Inflammatory macrophage treated with lipopolysaccharide for 1 hour (primary cell): ENCODE measurements at regions not wholly inside any gene's neighbourhood (a gene's known extent, or its start where the extent isn't known, plus 50 kb on each side); places are given as distances from the start of the nearest gene placed in this dataset.

Experiments
- DNase-seq, 2 donors: peaks; one replicate each; pipeline ENCODE4 v3.0.0-alpha.2; 2020 to 2022

DNA sequence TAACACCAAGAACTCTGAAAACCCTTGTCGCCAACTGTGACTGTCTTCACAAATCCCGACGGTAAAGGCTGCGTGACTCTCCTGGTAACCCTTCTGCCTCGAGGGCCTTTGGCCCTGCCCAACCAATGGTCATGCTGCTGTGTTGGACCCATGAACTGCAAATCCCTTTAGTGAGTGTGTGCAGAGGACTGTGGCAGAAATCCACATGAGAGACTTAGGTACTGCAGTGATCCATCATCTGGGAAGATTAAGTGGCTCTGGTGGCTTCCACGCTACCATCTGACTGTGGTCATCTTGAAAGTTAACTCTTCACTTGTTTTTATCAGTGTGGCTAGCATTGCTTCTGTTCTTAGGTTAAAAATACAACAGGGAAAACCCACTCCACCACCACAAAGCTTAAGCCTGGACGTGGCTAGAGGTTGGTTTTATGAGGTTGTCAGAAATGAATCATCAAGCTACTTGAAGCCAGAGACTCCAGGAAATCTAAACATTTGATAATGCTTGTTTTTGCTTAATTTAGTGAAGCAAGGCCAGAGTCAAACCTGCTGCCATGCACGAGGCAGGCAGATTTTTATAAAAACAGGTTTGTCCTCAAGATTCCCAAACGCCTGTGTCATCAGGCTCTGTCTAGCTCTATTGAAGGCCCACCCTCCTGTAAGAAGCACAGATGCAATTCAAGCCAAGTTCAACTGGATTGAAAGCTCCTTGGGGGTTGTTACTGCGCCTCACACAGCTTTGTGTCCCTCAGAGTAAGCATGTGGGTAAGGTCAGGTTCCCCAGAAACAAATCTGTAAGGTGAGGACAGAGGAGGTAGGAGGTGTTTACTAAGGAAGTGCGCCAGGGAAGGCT is 52.7 kb upstream of the ERCC6L2 start:
- DNase-seq, result no peak

- DNase-seq, result no peak
Observed at GRCh38 chr9:95822015-95822414, 53.5 kb upstream of the ERCC6L2 start.

DNA sequence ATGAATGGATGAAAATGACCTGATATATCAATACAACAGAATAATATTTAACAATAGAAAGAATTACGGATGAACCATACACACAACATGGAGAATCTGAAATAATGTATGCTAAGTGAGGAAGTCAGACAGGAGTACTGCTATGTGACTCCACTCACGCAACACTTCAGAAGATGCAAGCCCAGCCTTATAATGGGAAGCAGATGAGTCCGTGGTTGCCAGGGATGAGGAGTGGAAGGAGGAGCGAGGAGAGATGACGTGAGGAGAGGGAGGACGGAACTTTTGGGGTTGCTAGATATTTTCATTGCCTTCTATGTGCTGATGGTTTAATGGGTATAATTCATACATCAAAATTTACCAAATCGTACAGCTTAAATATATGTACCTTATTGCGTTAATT is 55.4 kb upstream of the ERCC6L2 start:
- DNase-seq, result no peak

GRCh38 chr9:95819636-95820035 is 55.9 kb upstream of the ERCC6L2 start:
- DNase-seq, result no peak

DNA sequence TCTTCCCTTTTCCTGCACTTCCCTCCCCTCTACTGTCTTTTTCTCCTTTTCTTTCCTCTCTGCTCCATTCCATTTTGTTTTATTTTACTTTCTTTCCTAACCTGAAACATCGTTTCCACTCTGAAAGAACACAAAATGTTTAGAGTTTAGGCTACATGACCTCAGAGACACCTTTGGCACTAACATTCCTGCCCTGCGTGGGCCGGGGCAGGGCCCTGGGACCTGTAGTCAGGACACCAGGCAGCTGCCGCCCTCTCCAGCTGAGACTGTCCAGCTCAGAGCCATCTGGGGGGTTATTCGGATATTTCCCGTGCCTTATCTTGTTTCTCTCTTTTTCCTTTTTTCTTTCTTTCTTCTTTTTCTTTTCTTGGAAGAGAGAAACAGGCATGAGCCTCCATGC is 58.3 kb upstream of the ERCC6L2 start:
- no peak for DNase-seq

DNA sequence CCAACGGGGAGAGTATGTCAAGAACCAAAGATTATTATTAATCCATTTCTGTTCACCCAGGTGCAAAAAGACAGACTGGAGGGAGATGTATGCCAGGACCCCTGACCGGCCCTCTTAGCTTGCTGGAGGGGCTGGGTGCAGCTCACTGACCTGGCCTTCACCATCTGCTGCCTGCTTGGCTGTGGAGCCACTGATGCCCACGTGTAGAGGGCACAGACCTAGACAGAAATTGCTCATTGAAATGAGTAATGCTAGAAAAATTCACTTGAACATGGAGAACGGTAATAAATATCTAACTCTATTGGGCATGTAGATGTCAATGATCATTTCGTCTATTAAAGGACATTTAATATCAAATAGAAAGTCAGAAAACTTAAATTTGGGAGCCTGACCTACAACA is 58.8 kb upstream of the ERCC6L2 start:
- DNase-seq, result no peak

GRCh38 chr9:95815961-95816360 is 59.5 kb upstream of the ERCC6L2 start:
- DNase-seq, result no peak

- DNase-seq, result no peak
Observed at GRCh38 chr9:95815133-95815532, 60.4 kb upstream of the ERCC6L2 start.

- no peak for DNase-seq
Observed at GRCh38 chr9:95813923-95814322, 61.6 kb upstream of the ERCC6L2 start.

GRCh38 chr9:95810814-95811213 is 64.7 kb upstream of the ERCC6L2 start:
- no peak for DNase-seq

GRCh38 chr9:95810133-95810532 is 65.4 kb upstream of the ERCC6L2 start:
- DNase-seq, result no peak

GRCh38 chr9:95809686-95810085 is 65.8 kb upstream of the ERCC6L2 start:
- no peak for DNase-seq

DNA sequence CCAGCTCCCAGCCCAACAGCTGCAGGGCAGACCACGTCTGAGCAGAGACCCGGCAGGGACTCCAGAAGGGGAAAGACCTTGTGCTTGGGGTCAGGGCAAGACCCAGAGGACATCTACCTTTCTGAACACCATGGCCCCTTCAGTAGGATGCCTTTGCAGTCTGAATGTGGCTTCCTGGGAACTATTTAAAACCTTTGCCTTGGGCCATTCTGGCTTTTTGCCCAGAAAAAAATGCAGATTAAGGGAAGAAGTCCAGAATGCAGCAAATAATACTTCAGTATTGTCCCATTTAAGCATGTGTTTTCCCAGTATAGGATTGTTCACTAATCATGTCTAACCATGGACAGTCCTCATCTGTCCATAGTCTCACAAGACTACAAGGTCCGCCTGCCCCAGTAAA is 67.5 kb upstream of the ERCC6L2 start:
- no peak for DNase-seq

DNA sequence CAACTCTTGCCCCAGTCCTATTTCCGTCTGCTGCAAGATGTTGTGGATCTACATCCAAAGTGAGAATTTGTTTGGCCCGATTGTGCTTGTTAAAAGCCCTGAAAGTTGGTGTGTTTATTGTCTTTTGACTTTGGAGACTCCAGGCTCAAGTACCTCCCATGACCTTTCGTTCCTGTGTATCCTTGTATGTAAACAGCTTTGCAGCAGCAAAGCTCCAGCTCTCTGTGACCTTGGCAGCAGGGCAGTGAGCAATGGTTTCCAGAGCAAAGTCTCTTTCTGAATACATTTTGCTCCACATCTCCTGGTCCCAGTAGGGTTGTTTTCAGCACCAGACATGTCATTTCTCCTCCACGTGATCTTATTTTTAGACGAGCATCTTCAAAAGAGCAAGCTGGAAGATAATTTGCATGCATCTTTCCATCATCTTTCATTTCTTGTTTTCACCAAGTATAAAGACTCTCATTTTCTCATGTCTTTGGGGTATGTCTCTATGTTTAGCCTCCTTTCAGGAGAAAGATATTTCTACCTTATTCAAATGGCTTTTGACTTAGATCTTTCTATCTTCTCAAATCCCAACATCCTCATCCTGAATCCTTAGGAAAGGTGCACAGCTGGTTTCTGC is 68.1 kb upstream of the ERCC6L2 start:
- DNase-seq, result no peak

- DNase-seq, result no peak
Observed at GRCh38 chr9:95803197-95803596, 72.3 kb upstream of the ERCC6L2 start.

DNA sequence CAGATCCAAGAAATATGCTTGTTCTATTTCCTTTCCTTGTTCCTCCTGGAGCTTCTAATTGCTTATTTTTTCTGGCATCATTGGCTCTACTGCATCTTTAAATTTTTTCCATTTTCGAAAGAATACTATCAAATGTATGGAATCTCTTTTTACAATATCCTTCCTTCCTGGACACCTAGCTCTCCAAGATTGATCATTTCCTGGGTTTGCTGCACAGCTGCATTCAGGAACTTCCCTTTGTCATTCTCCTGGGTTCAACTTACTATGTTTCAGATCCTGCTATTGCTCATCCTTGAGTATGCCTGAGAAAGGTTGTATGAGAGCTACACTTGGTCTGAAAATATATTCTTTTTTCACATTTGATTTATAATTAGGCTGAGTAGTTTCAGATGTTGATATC is 73.7 kb upstream of the ERCC6L2 start:
- DNase-seq, result no peak

GRCh38 chr9:95796029-95796428 is 79.5 kb upstream of the ERCC6L2 start:
- DNase-seq, result no peak

GRCh38 chr9:95793924-95794828 is 81.3 kb upstream of the ERCC6L2 start:
- DNase-seq, result no peak

DNA sequence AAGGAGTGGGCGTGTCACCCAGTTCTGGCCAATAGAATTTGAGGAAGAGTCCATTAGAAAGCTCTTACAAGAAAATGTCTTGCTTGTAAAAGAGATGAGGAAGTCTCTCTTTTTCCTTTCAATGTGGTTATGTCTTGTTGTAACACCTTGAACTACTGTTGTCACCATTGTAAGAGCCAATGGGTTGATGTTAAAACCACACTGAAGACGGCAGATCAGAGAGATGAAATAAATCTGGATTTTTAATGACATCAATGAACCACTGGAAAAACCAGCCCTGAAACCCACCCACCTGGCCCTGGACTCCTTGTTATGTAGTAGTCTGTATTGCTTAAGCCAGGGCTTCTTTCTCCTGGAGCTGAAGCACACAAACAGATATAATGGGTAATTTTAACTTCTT is 83.8 kb upstream of the ERCC6L2 start:
- no peak for DNase-seq

DNA sequence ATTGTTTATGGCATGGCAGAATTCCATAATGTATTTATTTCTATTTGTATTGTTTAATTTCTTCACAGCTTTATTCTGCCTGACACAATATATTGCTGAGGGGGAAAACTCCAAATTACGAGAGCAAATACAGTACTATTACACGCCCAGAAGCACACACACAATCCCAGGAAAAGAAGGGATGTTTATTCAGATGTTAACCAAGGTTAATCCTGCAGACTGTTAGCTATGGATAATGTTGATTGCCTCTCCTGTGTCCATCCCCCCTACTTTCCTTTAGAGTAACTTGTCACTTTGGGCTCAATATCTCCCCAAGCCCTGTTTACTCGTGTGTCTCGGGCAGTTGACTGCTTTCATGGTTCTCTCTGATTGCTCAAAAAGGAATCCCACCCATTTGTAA is 84.2 kb upstream of the ERCC6L2 start:
- no peak for DNase-seq

- no peak for DNase-seq
Observed at GRCh38 chr9:95788521-95788991, 86.9 kb upstream of the ERCC6L2 start.

- DNase-seq, result no peak
Observed at GRCh38 chr9:95788021-95788420, 87.5 kb upstream of the ERCC6L2 start.

- no peak for DNase-seq
Observed at GRCh38 chr9:95785209-95785608, 90.3 kb upstream of the ERCC6L2 start.

DNA sequence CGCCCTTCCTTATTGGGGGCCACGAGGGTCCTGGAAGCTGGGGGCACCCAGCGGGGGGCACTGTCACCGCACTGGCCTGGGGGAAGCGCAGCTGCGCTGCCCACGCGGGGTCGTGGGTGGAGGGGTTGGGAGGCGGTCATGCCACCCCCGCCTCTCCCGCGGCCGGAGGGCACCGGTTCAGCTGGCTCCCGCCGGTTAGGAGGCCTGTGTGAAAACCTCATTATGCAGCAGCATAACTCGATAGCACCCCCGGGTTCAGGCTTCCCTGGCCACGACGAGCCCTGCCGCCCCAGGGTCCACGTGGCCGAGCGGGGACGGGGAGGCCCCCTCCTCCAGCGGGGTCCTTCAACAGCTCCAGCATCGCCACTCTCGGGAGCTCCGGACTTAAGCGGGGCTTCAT is 91.2 kb upstream of the ERCC6L2 start:
- no peak for DNase-seq
